ENCODE measurements at regions not wholly inside any gene's neighbourhood (a gene's known extent, or its start where the extent isn't known, plus 50 kb on each side); places are given as distances from the start of the nearest gene placed in this dataset.
"Not testable (repeated sequence)": the region's sequence is repeated elsewhere in the genome, so short reads cannot be mapped to it uniquely, and the experiment has no call there.

DNA sequence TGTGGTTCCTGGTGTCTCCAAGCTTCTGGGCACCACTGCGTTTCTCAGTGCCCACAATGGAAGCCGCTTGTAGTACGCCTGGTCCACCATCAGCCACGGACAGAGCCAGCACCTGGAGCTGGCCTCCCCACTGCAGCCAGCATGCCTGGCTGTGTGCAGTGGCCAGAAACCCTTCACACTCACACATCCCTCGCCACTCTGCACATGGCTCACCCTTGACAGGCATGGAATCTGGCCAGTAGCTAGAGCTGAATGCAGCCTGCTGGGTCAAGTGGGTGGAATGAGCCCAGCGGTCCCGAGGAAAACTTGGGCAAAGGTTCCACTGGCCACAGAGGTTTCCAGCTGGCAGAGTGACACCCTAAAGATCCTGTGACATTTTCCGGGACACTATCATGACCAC lies 146.0 kb upstream of the ADO start:
- DNase-seq (ENCODE audit: low read depth): no peak

DNA sequence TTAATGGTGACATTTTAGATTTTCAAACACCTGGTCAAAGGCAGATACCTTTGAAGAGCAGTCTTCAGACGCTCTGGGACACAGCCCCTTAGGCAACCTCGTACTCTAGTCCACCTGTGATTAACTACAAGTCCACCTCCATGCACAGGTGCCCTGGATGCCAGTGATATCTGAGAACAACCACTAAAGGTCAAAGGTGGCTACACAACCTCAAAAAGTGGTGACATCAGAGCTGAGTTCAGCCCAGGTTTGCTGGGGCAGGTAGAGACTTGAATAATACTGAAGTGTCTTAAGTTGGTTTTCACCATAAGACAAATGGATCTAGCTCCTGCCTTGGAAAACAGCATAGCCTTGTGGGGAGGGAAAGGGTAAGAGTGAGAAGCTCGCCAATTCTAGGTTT lies 143.4 kb upstream of the ADO start:
- no peak for DNase-seq (ENCODE audit: low read depth)

DNA sequence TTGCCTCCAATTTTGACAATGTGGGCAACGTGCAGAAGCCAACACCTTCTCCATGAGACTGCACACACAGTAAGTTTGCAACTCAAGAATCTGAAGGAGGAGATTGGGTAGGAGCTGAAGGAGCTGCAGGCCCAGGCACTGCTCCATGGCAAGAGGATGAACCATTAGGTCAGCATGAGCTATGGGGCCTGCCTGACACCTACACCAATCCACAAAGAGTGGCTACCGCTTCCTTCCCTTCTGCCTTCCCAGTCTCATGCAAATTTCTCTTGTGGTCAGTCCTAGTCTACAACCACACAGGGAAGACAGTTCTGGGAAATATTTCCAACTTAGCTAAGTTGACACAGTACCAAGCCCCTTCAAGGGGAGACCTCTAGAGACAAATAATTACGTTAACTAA lies 142.0 kb upstream of the ADO start:
- DNase-seq (ENCODE audit: low read depth): no peak

DNA sequence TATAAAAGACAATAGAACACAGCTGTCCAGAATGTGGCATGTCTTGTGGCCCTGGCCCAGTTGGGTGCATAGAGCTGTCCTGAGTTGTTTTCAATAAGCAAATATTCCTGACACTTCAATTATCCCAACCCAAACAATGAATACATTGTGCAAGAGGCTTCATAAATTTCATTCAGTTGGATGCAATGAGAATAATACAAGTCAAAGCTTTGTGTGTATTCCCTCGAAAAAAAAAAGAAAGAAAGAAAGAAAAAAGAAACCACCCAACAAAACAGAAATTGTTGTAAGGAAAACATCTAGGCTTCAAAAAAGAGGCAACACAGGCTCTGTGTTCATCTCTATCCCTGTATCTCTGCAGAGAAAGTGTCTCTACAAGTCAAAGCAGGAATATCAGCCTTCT lies 138.7 kb upstream of the ADO start:
- DNase-seq (ENCODE audit: low read depth): no peak

DNA sequence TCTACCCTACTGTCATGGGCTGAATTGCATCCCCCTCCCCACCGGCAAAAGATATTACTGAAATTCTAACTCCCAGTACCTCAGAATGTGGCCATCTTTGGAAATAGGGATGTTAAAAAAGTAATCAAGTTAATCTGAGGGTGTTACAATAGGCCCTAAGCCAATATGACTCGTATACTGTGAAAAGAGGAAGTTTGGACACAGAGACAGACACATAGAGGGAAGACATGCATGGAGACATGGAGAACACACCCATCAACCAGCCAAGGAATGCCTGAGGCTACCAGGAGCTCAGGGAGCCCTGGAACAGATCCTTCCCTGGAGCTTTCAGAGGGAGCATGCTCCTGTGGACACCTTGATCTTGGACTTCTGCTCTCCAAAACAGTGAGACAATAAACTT lies 138.2 kb upstream of the ADO start:
- no peak for DNase-seq (ENCODE audit: low read depth)

DNA sequence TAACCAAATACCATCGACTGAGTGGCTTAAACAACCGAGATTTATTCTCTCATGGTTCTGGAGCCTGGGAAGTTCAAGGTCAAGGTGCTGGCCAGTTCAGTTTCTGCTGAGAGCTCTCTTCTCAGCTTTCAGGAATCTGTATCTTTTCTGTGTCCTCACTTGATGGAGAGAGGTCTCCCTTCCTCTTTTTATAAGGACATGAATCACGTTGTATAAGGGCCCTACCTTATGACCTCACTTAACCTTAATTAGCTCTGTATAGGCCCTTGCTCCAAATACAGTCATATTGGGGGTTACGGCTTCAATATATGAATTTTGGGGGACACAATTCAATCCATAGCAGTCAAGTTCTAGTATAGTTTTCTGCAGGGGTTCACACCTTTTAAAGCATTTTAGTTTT lies 135.2 kb upstream of the ADO start:
- no peak for DNase-seq (ENCODE audit: low read depth)

DNA sequence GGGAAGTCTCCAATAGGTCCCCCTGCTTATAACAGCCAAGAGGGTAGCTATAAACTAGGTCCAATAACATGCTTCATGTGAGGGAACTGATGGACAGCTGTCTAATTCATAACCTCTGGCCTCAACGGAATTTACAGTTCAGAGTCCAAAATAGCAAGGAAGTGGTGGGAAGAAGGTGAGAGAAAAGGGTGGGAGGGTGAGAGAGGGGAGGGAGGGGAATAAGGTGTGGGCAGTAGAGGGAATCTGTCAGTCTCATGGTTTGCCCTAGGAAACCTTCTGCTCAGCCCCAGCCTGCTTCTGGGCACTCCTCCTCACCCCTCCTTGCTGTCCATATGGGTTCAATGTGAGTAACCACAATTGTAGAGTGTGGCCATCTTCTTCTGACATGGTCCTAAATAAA lies 133.4 kb upstream of the ADO start:
- no peak for DNase-seq (ENCODE audit: low read depth)

DNA sequence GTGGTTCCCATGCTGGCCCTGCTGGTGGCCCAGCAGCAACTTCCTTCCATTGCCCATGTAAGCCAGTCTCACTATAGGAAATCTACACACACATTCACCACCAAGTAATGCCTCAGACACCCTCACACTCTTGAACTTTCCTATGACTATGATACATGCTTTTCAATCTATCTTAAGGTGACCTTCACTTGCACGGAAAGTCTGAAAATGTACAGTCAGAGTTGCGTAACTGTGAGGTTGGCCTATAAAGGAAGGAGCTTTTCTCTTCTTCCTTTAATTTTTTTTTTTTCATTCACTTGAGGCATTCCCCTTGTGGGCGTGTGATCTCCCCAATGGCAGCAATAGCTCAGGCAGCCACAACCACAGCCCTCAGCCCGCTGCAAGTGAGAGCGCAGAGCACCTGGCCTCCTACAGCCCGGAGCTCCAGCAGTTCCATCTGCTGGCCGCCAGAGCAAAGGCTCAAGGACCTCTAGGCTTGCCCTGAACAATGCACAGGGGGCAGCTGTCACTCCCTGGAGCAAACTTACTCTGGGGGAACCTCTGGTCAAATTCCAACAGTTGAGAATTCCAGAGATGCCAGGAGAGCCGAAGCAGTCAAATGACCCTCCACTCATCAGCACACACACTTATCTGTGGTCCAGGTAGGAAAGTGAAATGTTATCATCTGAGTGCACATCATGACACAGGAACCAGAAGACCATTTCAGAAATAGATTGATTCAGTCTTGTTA lies 123.1 kb upstream of the ADO start:
- peak; percentile 24 for DNase-seq (ENCODE audit: low read depth)

DNA sequence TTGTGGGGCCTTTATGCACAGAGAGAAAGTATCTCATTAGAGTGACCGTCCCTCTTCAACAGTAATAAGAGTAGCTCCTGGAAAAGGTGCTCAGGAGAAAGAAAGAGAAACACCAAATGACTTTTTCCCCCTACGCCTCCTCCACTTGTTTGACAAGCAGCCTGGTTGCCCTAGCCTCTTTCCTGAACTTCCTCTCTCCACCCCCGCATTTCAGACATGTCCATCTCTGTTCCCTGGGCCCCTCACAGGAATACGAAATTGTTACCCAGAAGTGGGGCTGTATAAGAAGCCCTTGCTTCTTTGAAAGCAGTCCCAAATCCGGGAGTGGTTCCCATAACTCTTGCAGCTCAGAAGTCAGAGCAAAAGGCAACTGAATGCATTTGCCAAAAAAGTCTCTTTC lies 119.6 kb upstream of the ADO start:
- DNase-seq (ENCODE audit: low read depth): no peak

DNA sequence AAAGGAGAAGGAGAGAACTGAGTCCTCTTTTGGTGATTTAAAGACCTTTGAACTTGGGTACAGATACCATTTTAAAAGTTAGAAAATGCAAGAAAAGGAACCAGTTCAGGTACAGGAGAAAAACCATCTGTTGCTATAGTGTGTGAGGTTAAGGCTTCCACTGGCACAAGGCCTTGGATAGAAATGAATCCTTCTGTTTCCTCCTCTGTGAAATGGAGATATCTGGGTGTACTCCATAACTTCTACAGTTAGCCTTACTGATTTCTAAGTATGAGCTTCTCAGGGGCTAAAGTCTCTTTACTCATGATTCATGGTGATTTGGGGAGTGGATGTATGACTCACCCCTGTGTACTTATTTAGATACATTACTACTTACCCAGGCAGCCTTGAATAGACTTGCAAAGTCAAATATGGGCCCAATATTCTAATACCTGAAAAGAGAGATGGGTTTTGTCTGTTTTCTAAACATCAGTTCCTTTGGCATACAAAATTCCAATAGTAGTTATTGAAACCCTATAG lies 117.2 kb upstream of the ADO start:
- peak; percentile 27 for DNase-seq (ENCODE audit: low read depth)

DNA sequence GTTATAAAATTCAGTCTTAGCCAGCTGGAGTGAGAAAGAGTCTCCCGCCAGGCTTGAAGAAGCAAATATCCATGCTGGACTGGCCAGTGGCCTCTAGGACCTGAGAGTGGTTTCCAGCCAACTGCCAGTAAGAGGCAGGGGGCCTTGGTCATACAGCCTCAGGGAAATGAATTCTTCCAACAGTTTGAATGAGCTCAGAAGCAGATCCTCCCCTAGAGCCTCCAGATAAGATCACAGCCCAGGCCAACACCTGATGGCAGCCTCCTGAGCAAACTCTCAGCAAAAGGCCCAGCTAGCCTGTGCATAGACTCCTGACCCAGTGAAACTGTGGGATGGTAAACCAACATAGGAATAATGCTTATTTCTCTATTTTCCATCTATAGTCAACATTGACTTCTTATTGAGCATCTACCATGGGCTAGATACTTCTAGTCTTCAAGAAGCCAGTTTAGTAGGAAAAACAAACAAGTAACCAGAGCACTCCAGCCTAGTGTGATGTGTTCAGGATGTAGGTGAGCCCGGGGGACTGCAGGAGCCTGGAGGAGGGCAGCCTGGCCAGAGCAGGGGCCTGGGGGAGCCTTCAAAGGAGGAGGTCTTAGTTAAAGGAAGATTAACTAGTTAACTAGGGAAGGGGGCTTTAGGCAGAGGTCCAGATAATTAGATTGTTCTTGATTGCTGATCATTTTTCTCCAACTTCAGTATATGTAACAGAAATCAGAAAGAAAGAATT lies 115.4 kb upstream of the ADO start:
- no peak for DNase-seq (ENCODE audit: low read depth)

DNA sequence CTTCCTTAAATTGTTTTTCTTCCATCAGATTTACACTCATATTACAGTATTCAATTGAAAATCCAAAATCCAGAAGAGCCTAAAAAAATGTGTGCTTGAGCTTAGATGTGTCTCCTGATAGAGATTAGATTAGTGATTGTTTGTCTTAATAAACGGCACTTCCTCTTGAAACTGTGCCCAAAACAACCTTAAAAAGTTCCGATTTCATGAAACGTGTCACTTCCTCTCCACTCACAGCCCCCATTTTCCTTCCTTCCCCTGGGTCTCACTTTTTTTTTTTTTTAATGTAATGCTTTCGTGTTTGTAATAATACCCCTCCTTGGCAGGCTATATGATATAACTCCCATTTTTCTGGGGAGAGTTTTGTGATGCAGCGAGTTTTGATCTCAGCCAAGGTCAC lies 114.8 kb upstream of the ADO start:
- DNase-seq (ENCODE audit: low read depth): no peak

DNA sequence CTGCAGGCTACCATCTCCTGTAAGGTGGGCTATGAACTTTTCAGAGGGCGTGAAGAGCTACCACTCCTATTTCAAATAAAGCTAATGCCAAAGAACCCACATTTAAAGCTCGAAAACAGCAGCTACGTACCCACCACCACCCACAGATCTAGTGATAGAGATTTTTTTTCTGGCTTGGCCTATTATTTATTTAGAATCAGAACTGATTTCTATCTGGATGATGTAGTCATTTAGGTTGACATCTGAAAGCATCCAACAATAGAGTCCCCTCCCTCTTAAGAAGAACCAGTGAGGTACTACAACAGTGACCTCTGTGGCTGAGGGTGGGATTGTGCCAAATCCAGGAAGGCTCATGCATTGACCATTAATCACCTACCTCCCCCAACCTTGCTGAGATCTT lies 113.8 kb upstream of the ADO start:
- DNase-seq (ENCODE audit: low read depth): no peak

DNA sequence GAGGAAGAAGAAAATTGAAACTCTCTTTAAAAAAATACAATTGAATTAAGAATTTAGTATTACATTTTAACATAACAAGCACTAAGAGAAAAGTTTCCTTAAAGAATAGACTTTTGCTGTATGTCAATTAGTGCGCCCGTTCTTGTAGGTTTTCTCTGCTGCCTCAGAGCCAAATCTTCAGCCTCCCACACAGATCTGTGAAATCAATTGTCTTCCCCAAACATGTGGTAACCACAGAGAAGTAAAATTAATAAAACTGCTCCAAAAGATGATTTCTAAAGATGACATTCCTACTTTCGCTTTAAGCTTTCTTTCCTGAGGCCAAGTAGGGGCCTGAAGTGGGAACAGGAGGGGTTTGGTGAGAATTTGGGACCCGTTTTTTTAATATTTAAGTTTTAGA lies 113.2 kb upstream of the ADO start:
- no peak for DNase-seq (ENCODE audit: low read depth)

DNA sequence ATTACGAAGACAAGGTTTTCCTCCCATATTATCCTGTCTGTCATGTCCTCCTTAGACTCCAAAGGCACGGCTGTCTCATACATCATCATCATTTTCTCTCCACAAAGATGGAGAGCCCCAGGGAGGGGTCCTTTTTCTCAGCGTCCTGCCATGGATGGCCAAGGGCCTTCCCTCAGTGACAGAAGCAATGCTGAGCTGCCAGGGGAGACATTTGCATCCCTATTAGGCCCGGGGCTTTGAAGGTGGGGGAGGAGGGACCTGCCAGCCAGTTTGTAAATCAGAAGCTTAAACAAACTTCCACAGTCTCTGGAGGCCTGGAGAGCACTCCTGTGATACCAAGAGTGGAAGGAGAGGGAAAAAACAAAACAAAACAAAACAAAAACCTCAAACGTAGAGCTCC lies 112.4 kb upstream of the ADO start:
- no peak for DNase-seq (ENCODE audit: low read depth)

DNA sequence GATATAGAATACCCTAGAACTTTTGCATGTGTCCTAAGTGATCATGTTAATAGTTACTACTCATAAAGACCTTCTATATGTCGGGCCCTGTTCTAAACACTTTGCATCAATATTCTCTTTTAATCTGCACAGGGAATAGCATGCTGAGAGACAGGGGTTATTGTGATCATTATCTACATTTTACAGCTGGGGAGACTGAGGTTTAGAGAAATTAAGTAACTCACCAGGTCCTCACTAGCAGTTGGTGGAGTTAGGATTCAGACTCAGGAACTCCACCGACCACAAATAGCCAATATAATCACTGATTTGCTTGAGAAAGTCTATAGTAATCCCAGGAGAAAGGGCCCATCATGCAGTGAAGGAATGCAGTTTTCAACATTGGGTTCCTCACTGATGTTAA lies 111.2 kb upstream of the ADO start:
- no peak for DNase-seq (ENCODE audit: low read depth)

DNA sequence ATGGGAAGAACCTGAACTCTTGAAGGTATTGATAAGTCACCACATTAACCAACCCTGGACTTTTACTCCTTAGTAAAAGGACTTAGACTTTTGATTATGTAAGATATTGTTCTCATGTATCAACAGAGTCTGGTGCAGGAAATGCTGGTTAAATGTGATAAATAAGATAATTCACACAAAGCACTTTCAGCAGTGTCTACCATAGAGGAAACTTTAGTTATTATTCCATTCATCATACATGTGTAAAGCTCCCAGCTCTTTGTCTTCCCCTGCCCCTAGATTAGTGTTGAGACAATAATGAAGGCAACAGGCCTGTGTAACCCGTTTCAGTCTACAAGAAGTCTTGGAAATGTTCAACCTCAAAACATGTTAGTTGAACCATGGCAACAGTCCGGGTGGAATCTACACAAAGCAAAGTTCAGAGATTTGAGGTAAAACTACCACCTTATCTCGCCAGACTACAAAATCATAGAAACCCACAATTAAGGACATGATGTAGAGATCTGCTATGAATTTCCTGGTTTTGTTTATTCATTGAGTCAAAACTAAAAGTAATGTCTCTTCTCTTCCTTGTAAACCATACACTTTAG lies 109.9 kb upstream of the ADO start:
- DNase-seq (ENCODE audit: low read depth): no peak

DNA sequence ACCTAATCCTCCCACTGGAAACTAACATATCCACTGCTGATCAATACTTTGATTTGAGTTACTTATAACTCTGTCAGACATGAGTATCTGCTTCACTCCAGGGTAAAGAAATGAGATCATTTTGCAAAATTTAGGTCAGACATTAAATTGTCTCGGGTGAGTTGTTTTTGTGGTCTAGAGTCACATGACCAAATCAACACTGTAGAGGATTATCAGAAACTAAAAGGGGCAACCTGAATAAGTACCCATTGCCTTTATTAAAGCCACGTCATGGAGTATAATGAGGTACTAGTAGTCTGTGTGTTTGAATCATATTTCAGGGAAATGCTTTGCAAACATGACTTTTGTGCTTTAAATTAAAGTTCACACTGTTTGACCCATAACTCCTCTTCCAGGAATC lies 107.7 kb upstream of the ADO start:
- no peak for DNase-seq (ENCODE audit: low read depth)

DNA sequence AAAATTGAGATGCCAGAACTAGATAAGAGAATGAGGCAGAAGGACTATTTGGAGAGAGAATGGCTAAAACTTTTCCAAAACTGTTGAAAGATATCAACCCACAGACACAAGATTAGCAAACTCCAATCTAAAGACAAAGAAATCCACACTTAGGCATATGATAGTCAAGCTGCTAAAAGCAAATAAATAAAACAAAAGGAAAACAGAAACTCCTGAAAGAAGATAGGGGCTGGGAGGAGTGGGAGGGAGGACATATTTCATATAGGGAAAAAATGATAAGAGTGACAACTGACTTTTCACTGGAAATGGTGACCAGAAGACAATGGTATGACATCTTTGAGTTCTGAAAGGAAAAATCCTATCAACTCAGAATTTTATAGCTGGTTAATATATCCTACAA lies 105.4 kb upstream of the ADO start:
- DNase-seq (ENCODE audit: low read depth): no peak

DNA sequence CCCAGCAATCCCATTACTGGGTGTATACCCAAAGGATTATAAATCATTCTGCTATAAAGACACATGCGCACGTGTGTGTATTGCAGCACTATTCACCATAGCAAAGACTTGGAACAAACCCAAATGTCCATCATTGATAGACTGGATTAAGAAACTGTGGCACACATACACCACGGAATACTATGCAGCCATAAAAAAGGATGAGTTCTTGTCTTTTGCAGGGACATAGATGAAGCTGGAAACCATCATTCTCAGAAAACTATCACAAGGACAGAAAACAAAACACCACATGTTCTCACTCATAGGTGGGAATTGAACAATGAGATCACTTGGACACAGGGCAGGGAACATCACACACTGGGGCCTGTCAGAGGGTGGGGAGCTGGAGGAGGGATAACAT lies 100.4 kb upstream of the ADO start:
- not testable (repeated sequence) for DNase-seq (ENCODE audit: low read depth)

DNA sequence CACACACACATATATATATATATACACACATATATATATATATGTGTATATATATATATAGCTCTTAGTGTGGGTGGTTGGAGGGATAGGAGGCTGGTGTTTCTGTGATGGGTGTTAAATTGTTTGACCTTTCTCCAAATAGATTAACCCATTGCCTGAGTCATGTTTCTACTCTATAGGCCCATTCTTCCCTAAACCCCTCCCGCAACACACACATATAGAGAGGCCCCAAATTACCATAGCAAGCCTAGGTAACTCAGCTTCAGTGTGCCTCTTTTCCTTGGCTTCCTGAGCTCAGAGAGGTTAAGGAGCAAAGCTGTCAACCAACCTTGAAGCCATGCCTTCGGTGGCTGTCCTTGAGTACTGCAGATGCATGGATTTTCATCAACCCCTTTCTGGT lies 98.7 kb upstream of the ADO start:
- no peak for DNase-seq (ENCODE audit: low read depth)

DNA sequence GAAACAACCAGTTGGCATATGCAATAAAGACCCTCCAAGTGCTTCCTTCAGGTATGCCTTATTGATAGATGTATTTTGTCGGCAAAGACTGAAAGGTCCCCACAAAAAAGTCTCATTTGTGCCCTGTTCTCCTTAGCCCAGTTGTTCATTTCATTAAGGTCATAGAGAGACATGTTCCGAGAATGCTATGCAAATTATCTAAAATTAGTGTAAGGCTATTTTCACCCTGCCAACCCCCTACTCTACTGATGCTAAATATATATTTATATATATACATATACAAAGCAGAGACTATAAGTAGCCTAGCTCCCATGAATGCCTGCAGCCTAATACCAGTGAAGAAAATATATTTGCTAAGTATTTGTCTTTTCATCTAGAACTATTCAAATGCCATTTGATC lies 96.7 kb upstream of the ADO start:
- DNase-seq (ENCODE audit: low read depth): no peak

DNA sequence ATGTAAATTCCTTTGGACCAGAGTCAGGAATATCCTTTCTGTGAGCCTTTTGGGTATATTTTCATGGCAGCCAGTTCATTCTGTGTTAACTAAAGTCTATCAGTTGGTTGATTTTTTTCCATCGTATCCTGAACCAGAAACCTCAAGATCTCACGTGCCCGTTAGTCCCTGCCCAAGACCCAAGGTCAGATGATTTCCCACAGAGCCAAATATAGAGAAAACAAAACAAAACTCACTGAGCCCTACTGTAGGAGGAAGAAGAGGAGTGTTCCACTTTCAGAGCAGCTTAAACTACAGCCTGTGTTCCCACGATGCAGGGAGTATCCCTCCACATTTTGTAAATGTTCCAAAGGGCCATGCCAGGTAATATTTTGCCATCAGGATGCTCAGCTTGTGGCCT lies 96.0 kb upstream of the ADO start:
- DNase-seq (ENCODE audit: low read depth): no peak

DNA sequence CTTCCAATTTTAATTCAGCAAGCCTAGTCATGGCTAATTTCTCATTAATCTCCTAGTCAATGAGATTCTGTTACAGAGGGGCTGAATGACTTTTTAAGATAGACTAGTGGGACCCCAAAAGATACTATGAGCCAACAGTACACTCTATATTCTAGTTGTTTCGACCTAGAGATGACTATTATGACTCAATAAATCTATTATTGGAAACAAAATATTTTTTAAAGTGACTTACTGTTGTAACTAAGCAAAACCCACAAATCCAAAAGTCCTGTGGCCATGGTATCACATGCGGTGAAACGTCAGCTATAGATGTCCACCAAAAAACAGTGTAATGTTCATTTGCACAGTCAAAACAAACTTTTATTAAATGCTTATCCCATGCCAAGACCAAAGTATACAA lies 95.3 kb upstream of the ADO start:
- DNase-seq (ENCODE audit: low read depth): no peak
